GM21447 (cell line): ENCODE measurements at regions not wholly inside any gene's neighbourhood (a gene's known extent, or its start where the extent isn't known, plus 50 kb on each side); places are given as distances from the start of the nearest gene placed in this dataset.
A peak's percentile ranks its signal among the peaks of the same experiment; 100 is the strongest.
"Not testable (repeated sequence)": the region's sequence is repeated elsewhere in the genome, so short reads cannot be mapped to it uniquely, and the experiment has no call there.

Experiments
- ATAC-seq: cut with Tn5 transposase; IDR thresholded peaks from one replicate; pipeline ENCODE4 v1.9.1; 2021; ENCODE audit not compliant: unreplicated experiment

- ATAC-seq = not testable (repeated sequence)
Measured at GRCh38 chr5:145395151-145395550, 440.0 kb downstream of the PRELID2 start.

- no peak for ATAC-seq
Measured at GRCh38 chr5:145393426-145393825, 441.7 kb downstream of the PRELID2 start.

GRCh38 chr5:145389047-145389446, 446.1 kb downstream of the PRELID2 start:
- ATAC-seq = no peak

GRCh38 chr5:145385276-145385675, 449.9 kb downstream of the PRELID2 start:
- no peak for ATAC-seq

GRCh38 chr5:145378226-145378625, 456.9 kb downstream of the PRELID2 start:
- ATAC-seq = no peak

GRCh38 chr5:145375521-145375920, 459.6 kb downstream of the PRELID2 start:
- ATAC-seq = no peak

GRCh38 chr5:145365464-145365863, 469.7 kb downstream of the PRELID2 start:
- no peak for ATAC-seq

GRCh38 chr5:145362266-145362665, 472.9 kb downstream of the PRELID2 start:
- no peak for ATAC-seq

- no peak for ATAC-seq
Measured at GRCh38 chr5:145360936-145361335, 474.2 kb downstream of the PRELID2 start.

- no peak for ATAC-seq
Measured at GRCh38 chr5:145350513-145350912, 484.6 kb downstream of the PRELID2 start.

GRCh38 chr5:145347026-145347616, 488.0 kb downstream of the PRELID2 start:
- ATAC-seq = no peak

GRCh38 chr5:145345511-145346287, 489.4 kb downstream of the PRELID2 start:
- ATAC-seq = no peak

- ATAC-seq = no peak
Measured at GRCh38 chr5:145341842-145342241, 493.3 kb downstream of the PRELID2 start.

- ATAC-seq = no peak
Measured at GRCh38 chr5:145340099-145340498, 495.0 kb downstream of the PRELID2 start.

- ATAC-seq = no peak
Measured at GRCh38 chr5:145324767-145325479, 510.2 kb downstream of the PRELID2 start.

- no peak for ATAC-seq
Measured at GRCh38 chr5:145324101-145324500, 511.0 kb downstream of the PRELID2 start.

GRCh38 chr5:145316282-145316681, 518.9 kb downstream of the PRELID2 start:
- ATAC-seq = peak; percentile 81

- no peak for ATAC-seq
Measured at GRCh38 chr5:145307866-145308382, 527.2 kb downstream of the PRELID2 start.

- no peak for ATAC-seq
Measured at GRCh38 chr5:145295236-145295835, 539.8 kb downstream of the PRELID2 start.

GRCh38 chr5:145294331-145294730, 540.8 kb downstream of the PRELID2 start:
- ATAC-seq = no peak

GRCh38 chr5:145293716-145294115, 541.4 kb downstream of the PRELID2 start:
- ATAC-seq = no peak
